A549 (cell line): ENCODE measurements at regions not wholly inside any gene's neighbourhood (a gene's known extent, or its start where the extent isn't known, plus 50 kb on each side); places are given as distances from the start of the nearest gene placed in this dataset.

Source experiments
- ATAC-seq, 2 experiments: fragments of 200-7000 bp in 1 of 2; fragments of >200 bp in 1 of 2; cut with Nextera tagmentation in 1 of 2; cut with Tn5 transposase in 1 of 2; 3 replicates each; pipeline versions ENCODE4 v1.8.0 to v1.9.1; 2018 to 2020; ENCODE audit warnings: mild to moderate bottlenecking in 1 of 2, moderate library complexity in 1 of 2
- CTCF ChIA-PET: fragments of 300-600 bp; sonication (Branson Sonifier 250); formaldehyde crosslinking; extraction: SDS; loops from one replicate; lab custom pipeline; 2021; ENCODE audit warnings: antibody characterized with exemption, inconsistent platforms; lab: Yijun Ruan, JAX
- POLR2A ChIA-PET: fragments of 350-600 bp; formaldehyde crosslinking; extraction: SDS; loops from one replicate; lab custom pipeline; 2021; ENCODE audit warnings: antibody characterized with exemption, inconsistent platforms; lab: Yijun Ruan, JAX
- DNase-seq, 2 experiments: peaks; one replicate each; pipeline versions ENCODE4 v3.0.0 to v3.0.0-alpha.2; 2011 to 2016; ENCODE audit warnings: low read depth in 1 of 2, low spot score in 1 of 2
- FAIRE-seq: peaks from 2 replicates; lab custom pipeline; 2011; peaks lifted over from hg19 to GRCh38; lab: Jason Lieb, UNC
- H3K27ac ChIP-seq, 2 experiments: fragments of >200 bp; sonication (Bioruptor Twin); formaldehyde crosslinking; 3 replicates each; pipeline ENCODE4 v1.5.1; 2016 to 2017
- H3K4me1 ChIP-seq: fragments of >200 bp; sonication (Bioruptor Twin); formaldehyde crosslinking; 3 replicates; pipeline ENCODE4 v1.6.1; 2016
- H3K4me2 ChIP-seq: fragments of >200 bp; sonication (Bioruptor Twin); formaldehyde crosslinking; 3 replicates; pipeline ENCODE4 v1.6.1; 2016
- H3K4me3 ChIP-seq: fragments of >200 bp; sonication (Bioruptor Twin); formaldehyde crosslinking; 3 replicates; pipeline ENCODE4 v1.5.1; 2016
- H3K9me3 ChIP-seq: fragments of >200 bp; sonication (Bioruptor Twin); formaldehyde crosslinking; 3 replicates; pipeline ENCODE4 v1.6.1; 2016
- ATOH8 ChIP-seq: fragments of 250-450 bp; sonication (Bioruptor Pico); IDR thresholded peaks from 2 replicates; pipeline ENCODE4 v1.5.0; 2020; ENCODE audit warnings: low read depth, mild to moderate bottlenecking, moderate library complexity
- BCL3 ChIP-seq: fragments of >200 bp; sonication (Bioruptor Twin); formaldehyde crosslinking; IDR thresholded peaks from 3 replicates; pipeline ENCODE4 v1.6.1; 2016
- CHD4 ChIP-seq: fragments of 200-600 bp; sonication (generic); IDR thresholded peaks from 2 replicates; pipeline ENCODE4 v1.6.1; 2016; ENCODE audit warnings: antibody characterized with exemption, mild to moderate bottlenecking, borderline replicate concordance
- EHF ChIP-seq: fragments of 250-450 bp; sonication (Bioruptor Pico); IDR thresholded peaks from 2 replicates; pipeline ENCODE4 v1.5.0; 2020; ENCODE audit warnings: mild to moderate bottlenecking
- EP300 ChIP-seq, 2 experiments: fragments of >200 bp; sonication (Bioruptor Twin); formaldehyde crosslinking; IDR thresholded peaks; 2 replicates in 1 of 2; 3 replicates in 1 of 2; pipeline ENCODE4 v1.6.1; 2016 to 2017
- ESRRA ChIP-seq: fragments of 150-350 bp; IDR thresholded peaks from 2 replicates; pipeline ENCODE4 v1.6.1; 2014; ENCODE audit warnings: mild to moderate bottlenecking, low read length, borderline replicate concordance
- FOSB ChIP-seq: fragments of 250-450 bp; sonication (Bioruptor Pico); IDR thresholded peaks from 2 replicates; pipeline ENCODE4 v1.5.0; 2020; ENCODE audit warnings: mild to moderate bottlenecking, moderate library complexity
- GATA3 ChIP-seq: IDR thresholded peaks from 2 replicates; pipeline ENCODE4 v1.6.1; 2012; ENCODE audit warnings: borderline replicate concordance
- HEYL ChIP-seq: fragments of 250-450 bp; sonication (Bioruptor Pico); IDR thresholded peaks from 2 replicates; pipeline ENCODE4 v1.8.0; 2021; ENCODE audit warnings: mild to moderate bottlenecking, moderate library complexity
- HOXA7 ChIP-seq: fragments of 250-450 bp; sonication (Bioruptor Pico); IDR thresholded peaks from 2 replicates; pipeline ENCODE4 v1.5.0; 2020; ENCODE audit warnings: mild to moderate bottlenecking, moderate library complexity
- HOXB13 ChIP-seq: fragments of 250-450 bp; sonication (Bioruptor Pico); IDR thresholded peaks from 2 replicates; pipeline ENCODE4 v1.5.0; 2020; ENCODE audit warnings: low read depth, mild to moderate bottlenecking, moderate library complexity
- JUN ChIP-seq, 2 experiments: fragments of >200 bp; sonication (Bioruptor Twin); formaldehyde crosslinking; IDR thresholded peaks; 2 replicates in 1 of 2; 3 replicates in 1 of 2; pipeline ENCODE4 v1.6.1; 2016 to 2017
- JUNB ChIP-seq: fragments of >200 bp; sonication (Bioruptor Twin); formaldehyde crosslinking; IDR thresholded peaks from 2 replicates; pipeline ENCODE4 v1.6.1; 2016
- KDM5A ChIP-seq: fragments of 200-600 bp; sonication (generic); IDR thresholded peaks from 2 replicates; pipeline ENCODE4 v1.6.1; 2016; ENCODE audit warnings: antibody characterized with exemption, mild to moderate bottlenecking
- MAFK ChIP-seq: fragments of 450-650 bp; IDR thresholded peaks from 2 replicates; pipeline ENCODE4 v1.6.1; 2014; ENCODE audit not compliant: partially characterized antibody
- MAX ChIP-seq: IDR thresholded peaks from 2 replicates; pipeline ENCODE4 v1.6.1; 2012
- MYC ChIP-seq: IDR thresholded peaks from 2 replicates; pipeline ENCODE4 v1.6.1; 2012; ENCODE audit warnings: mild to moderate bottlenecking, inconsistent platforms, low read length, improper control_type of control experiment, borderline replicate concordance
- NR3C1 ChIP-seq: fragments of >200 bp; sonication (Bioruptor Twin); formaldehyde crosslinking; IDR thresholded peaks from 3 replicates; pipeline ENCODE4 v1.6.1; 2017
- PHF8 ChIP-seq: fragments of 200-600 bp; sonication (generic); IDR thresholded peaks from 2 replicates; pipeline ENCODE4 v1.6.1; 2016; ENCODE audit warnings: low read depth, mild to moderate bottlenecking, antibody characterized with exemption, moderate library complexity, borderline replicate concordance
- POLR2A ChIP-seq: IDR thresholded peaks from 2 replicates; pipeline ENCODE4 v1.6.1; 2012; ENCODE audit warnings: mild to moderate bottlenecking, low read length
- RAD21 ChIP-seq, 2 experiments: fragments of >200 bp in 1 of 2; sonication (Bioruptor Twin) in 1 of 2; formaldehyde crosslinking in 1 of 2; IDR thresholded peaks in 1 of 2; conservative IDR thresholded peaks in 1 of 2; 2 replicates in 1 of 2; 3 replicates in 1 of 2; pipeline ENCODE4 v1.6.1; 2012 to 2018; ENCODE audit warnings: inconsistent platforms in 1 of 2
- RCOR1 ChIP-seq: fragments of 150-350 bp; IDR thresholded peaks from 2 replicates; pipeline ENCODE4 v1.6.1; 2014; ENCODE audit warnings: antibody characterized with exemption, low read length, low read depth
- RNF2 ChIP-seq: fragments of 200-600 bp; sonication (generic); IDR thresholded peaks from 2 replicates; pipeline ENCODE4 v1.6.1; 2016; ENCODE audit warnings: low read depth, mild to moderate bottlenecking, antibody characterized with exemption, moderate library complexity, borderline replicate concordance
- TP53 ChIP-seq: fragments of 250-450 bp; sonication (Bioruptor Pico); IDR thresholded peaks from 2 replicates; pipeline ENCODE4 v1.5.0; 2021; ENCODE audit warnings: mild to moderate bottlenecking, moderate library complexity
- ZC3H11A ChIP-seq: fragments of 450-650 bp; IDR thresholded peaks from 2 replicates; pipeline ENCODE4 v1.6.1; 2014; ENCODE audit warnings: antibody characterized with exemption, mild to moderate bottlenecking
- ZNF302 ChIP-seq: fragments of 250-450 bp; sonication (Bioruptor Pico); IDR thresholded peaks from 2 replicates; pipeline ENCODE4 v1.9.0; 2021; ENCODE audit warnings: inconsistent platforms, mild to moderate bottlenecking, moderate library complexity
- ZSCAN20 ChIP-seq: fragments of 250-450 bp; sonication (Bioruptor Pico); IDR thresholded peaks from 2 replicates; pipeline ENCODE4 v1.8.0; 2022; ENCODE audit warnings: mild to moderate bottlenecking, moderate library complexity
- WGBS: methylation state at CpG from one replicate; pipeline ENCODE4 v1.1.6; 2017; ENCODE audit errors: missing lambda C conversion rate; 5-methylcytosine and 5-hydroxymethylcytosine counted together
- TF ChIP-seq, protein P1 (sequence below): fragments of 200-600 bp; sonication (generic); IDR thresholded peaks from 2 replicates; pipeline ENCODE4 v1.6.1; 2016; ENCODE audit warnings: antibody characterized with exemption, mild to moderate bottlenecking, moderate library complexity
- TF ChIP-seq, protein P2 (sequence below): IDR thresholded peaks from 2 replicates; pipeline ENCODE4 v1.6.1; 2012

- H3K4me1 ChIP-seq: peaks cover 11% of the 10 kb centered on the region; the same call in 1 of the 3 replicates
- WGBS: 82% methylated on average over 1 of the region's 1 CpG
- TF ChIP-seq RCOR1: no peak
- no peak for TF ChIP-seq JUNB
- TF ChIP-seq GATA3: no peak
- no peak for TF ChIP-seq CHD4
- TF ChIP-seq HOXA7 (CRISPR knock-in tag): no peak
- TF ChIP-seq ESRRA: no peak
- no peak for TF ChIP-seq POLR2A
- no peak for TF ChIP-seq MYC
- no peak for TF ChIP-seq TP53 (CRISPR knock-in tag)
- TF ChIP-seq, protein P1, sequence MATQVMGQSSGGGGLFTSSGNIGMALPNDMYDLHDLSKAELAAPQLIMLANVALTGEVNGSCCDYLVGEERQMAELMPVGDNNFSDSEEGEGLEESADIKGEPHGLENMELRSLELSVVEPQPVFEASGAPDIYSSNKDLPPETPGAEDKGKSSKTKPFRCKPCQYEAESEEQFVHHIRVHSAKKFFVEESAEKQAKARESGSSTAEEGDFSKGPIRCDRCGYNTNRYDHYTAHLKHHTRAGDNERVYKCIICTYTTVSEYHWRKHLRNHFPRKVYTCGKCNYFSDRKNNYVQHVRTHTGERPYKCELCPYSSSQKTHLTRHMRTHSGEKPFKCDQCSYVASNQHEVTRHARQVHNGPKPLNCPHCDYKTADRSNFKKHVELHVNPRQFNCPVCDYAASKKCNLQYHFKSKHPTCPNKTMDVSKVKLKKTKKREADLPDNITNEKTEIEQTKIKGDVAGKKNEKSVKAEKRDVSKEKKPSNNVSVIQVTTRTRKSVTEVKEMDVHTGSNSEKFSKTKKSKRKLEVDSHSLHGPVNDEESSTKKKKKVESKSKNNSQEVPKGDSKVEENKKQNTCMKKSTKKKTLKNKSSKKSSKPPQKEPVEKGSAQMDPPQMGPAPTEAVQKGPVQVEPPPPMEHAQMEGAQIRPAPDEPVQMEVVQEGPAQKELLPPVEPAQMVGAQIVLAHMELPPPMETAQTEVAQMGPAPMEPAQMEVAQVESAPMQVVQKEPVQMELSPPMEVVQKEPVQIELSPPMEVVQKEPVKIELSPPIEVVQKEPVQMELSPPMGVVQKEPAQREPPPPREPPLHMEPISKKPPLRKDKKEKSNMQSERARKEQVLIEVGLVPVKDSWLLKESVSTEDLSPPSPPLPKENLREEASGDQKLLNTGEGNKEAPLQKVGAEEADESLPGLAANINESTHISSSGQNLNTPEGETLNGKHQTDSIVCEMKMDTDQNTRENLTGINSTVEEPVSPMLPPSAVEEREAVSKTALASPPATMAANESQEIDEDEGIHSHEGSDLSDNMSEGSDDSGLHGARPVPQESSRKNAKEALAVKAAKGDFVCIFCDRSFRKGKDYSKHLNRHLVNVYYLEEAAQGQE: no peak
- TF ChIP-seq ZSCAN20: no peak
- no peak for TF ChIP-seq MAFK
- TF ChIP-seq KDM5A: no peak
- no peak for TF ChIP-seq BCL3
- no peak for TF ChIP-seq NR3C1
- TF ChIP-seq, all 56 proteins: peak for 0
- ATAC-seq (no peak), DNase-seq (no peak), FAIRE-seq (no peak)
- H3K4me2 ChIP-seq: no peak overlapping the region
- no peak overlapping the region; a peak in 1 of 6 replicates for H3K27ac ChIP-seq
- ChIA-PET CTCF (no interaction called here), POLR2A (no interaction called here)
- no peak overlapping the region for H3K4me3 ChIP-seq
- no peaks in the 10 kb centered on the region for H3K9me3 ChIP-seq
Observed at GRCh38 chr4:126851391-126851790, 781.4 kb upstream of the INTU start.

GRCh38 chr4:126853715-126854114 lies 779.0 kb upstream of the INTU start:
- CTCF ChIA-PET: no interaction called here

GRCh38 chr4:126856906-126857305 lies 775.9 kb upstream of the INTU start:
- CTCF ChIA-PET: no interaction called here
- H3K4me2 ChIP-seq: no peak overlapping the region
- no peaks in the 10 kb centered on the region for H3K4me1 ChIP-seq
- POLR2A ChIA-PET: no interaction called here
- no peak for DNase-seq
- H3K27ac ChIP-seq: no peak overlapping the region
- 52% methylated on average over 3 of the region's 3 CpGs for WGBS
- no peak for FAIRE-seq
- H3K4me3 ChIP-seq: no peak overlapping the region
- TF ChIP-seq ATOH8 (CRISPR knock-in tag): no peak
- no peak for TF ChIP-seq HEYL (CRISPR knock-in tag)
- no peak for TF ChIP-seq MAX
- no peak for TF ChIP-seq FOSB (CRISPR knock-in tag)
- TF ChIP-seq PHF8: no peak
- TF ChIP-seq EP300 (IDR thresholded peaks at IDR 0.05): no peak
- no peak for TF ChIP-seq RCOR1
- TF ChIP-seq ZC3H11A: no peak
- no peak for TF ChIP-seq RAD21 (conservative IDR thresholded peaks at IDR 0.05 in 1 of 2, IDR thresholded peaks at IDR 0.05 in 1 of 2)
- TF ChIP-seq HOXA7 (CRISPR knock-in tag): no peak
- TF ChIP-seq TP53 (CRISPR knock-in tag): no peak
- no peak for TF ChIP-seq EHF (CRISPR knock-in tag)
- TF ChIP-seq BCL3: no peak
- TF ChIP-seq ZNF302 (CRISPR knock-in tag): no peak
- no peak for TF ChIP-seq HOXB13 (CRISPR knock-in tag)
- no peak for TF ChIP-seq JUN (IDR thresholded peaks at IDR 0.05)
- no peak for ATAC-seq
- no peaks in the 10 kb centered on the region for H3K9me3 ChIP-seq

More at GRCh38 chr4:126853715-126854114, 779.0 kb upstream of the INTU start:
- Histone ChIP-seq H3K27ac (no peak overlapping the region), H3K9me3 (no peaks in the 10 kb centered on the region), H3K4me3 (no peak overlapping the region), H3K4me1 (peaks cover 11% of the 10 kb centered on the region; the same call in 1 of the 3 replicates), H3K4me2 (no peak overlapping the region)
- FAIRE-seq (no peak), ATAC-seq (no peak), DNase-seq (no peak)
- TF ChIP-seq GATA3 (no peak), RNF2 (no peak)
- TF ChIP-seq, protein P2, sequence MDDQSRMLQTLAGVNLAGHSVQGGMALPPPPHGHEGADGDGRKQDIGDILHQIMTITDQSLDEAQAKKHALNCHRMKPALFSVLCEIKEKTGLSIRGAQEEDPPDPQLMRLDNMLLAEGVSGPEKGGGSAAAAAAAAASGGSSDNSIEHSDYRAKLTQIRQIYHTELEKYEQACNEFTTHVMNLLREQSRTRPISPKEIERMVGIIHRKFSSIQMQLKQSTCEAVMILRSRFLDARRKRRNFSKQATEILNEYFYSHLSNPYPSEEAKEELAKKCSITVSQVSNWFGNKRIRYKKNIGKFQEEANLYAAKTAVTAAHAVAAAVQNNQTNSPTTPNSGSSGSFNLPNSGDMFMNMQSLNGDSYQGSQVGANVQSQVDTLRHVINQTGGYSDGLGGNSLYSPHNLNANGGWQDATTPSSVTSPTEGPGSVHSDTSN: no peak
- POLR2A ChIA-PET: no interaction called here
